Ishikawa (cell line): ENCODE measurements at regions not wholly inside any gene's neighbourhood (a gene's known extent, or its start where the extent isn't known, plus 50 kb on each side); places are given as distances from the start of the nearest gene placed in this dataset.

Experiments
- CEBPB ChIP-seq: IDR thresholded peaks from 2 replicates; pipeline ENCODE4 v1.6.1; 2012
- CREB1 ChIP-seq: IDR thresholded peaks from 2 replicates; pipeline ENCODE4 v1.6.1; 2012; ENCODE audit warnings: low read depth
- EGR1 ChIP-seq: IDR thresholded peaks from 2 replicates; pipeline ENCODE4 v1.6.1; 2012
- EP300 ChIP-seq: IDR thresholded peaks from 2 replicates; pipeline ENCODE4 v1.6.1; 2012; ENCODE audit warnings: borderline replicate concordance
- FOXM1 ChIP-seq: IDR thresholded peaks from 2 replicates; pipeline ENCODE4 v1.6.1; 2012; ENCODE audit warnings: low read depth, borderline replicate concordance
- NFIC ChIP-seq: IDR thresholded peaks from 2 replicates; pipeline ENCODE4 v1.6.1; 2012
- RAD21 ChIP-seq: IDR thresholded peaks from 2 replicates; pipeline ENCODE4 v1.6.1; 2012; ENCODE audit warnings: low read depth
- TAF1 ChIP-seq: IDR thresholded peaks from 2 replicates; pipeline ENCODE4 v1.6.1; 2012; ENCODE audit warnings: low read depth, mild to moderate bottlenecking
- TCF12 ChIP-seq: IDR thresholded peaks from 2 replicates; pipeline ENCODE4 v1.6.1; 2012; ENCODE audit warnings: low read depth
- TEAD4 ChIP-seq: IDR thresholded peaks from 2 replicates; pipeline ENCODE4 v1.6.1; 2012
- USF1 ChIP-seq: IDR thresholded peaks from 2 replicates; pipeline ENCODE4 v1.6.1; 2012
- YY1 ChIP-seq: IDR thresholded peaks from 2 replicates; pipeline ENCODE4 v1.6.1; 2012; ENCODE audit warnings: low read depth
- ZBTB7A ChIP-seq: IDR thresholded peaks from 2 replicates; pipeline ENCODE4 v1.6.1; 2012; ENCODE audit warnings: low read depth
- TF ChIP-seq, protein P1 (sequence below): IDR thresholded peaks from 2 replicates; pipeline ENCODE4 v1.6.1; 2012
- TF ChIP-seq, protein P2 (sequence below): IDR thresholded peaks from 2 replicates; pipeline ENCODE4 v1.6.1; 2012; ENCODE audit warnings: low read depth, mild to moderate bottlenecking

GRCh38 chr1:72371259-72372035 lies 89.1 kb upstream of the NEGR1 start:
- TF ChIP-seq TCF12 (no peak), EP300 (no peak), CEBPB (no peak), EGR1 (no peak), FOXM1 (no peak), RAD21 (no peak), YY1 (no peak), TEAD4 (no peak), USF1 (no peak), ZBTB7A (no peak)
- TF ChIP-seq, protein P1, sequence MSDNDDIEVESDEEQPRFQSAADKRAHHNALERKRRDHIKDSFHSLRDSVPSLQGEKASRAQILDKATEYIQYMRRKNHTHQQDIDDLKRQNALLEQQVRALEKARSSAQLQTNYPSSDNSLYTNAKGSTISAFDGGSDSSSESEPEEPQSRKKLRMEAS: no peak

DNA sequence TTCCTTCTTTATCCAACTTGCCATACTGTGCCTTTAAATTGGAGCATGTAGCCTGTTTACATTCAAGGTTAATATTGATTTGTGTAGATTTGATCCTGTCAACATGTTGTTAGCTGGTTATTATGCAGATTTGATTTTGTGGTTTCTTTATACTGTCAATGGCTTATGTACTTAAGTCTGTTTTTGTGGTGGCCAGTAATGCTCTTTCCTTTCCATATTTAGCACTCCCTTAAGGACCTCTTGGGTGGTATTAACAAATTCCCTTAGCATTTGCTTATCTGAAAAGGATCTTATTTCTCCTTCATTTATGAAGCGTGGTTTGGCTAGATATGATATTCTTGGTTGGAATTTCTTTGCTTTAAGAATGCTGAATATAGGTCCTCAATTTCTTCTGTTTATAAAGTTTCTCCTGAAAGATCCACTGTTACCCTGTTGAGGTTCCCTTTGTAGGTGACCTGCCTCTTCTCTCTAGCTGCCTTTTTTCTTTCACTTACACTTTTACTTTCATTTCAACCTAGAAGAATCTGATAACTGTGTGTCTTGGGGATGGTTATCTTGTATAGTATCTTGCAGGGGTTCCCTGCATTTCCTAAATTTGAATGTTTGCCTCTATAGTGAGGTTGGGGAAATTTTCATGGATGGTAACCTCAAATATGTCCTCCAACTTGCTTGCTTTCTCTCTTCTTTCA lies 86.9 kb upstream of the NEGR1 start:
- TF ChIP-seq RAD21: no peak
- no peak for TF ChIP-seq USF1
- no peak for TF ChIP-seq TEAD4
- TF ChIP-seq EP300: no peak

DNA sequence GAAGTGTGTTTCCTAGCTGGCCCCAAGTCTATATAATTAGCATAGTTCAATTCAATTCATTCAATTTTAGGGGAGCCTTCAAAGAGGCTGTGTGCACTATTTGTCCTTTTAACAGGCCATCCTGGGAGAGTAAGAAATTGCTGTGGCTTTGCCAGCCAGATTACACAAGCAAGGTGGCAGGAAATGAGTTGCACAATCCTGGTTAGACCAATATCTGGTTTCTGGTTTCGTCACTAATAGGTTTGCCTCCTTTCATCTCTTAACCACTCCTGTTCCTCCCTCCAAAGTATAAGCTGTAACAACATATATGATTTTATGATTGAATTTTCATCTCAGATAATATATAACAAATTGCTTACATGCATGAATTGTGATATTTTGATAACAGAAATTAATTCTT lies 84.1 kb upstream of the NEGR1 start:
- TF ChIP-seq EGR1: no peak
- TF ChIP-seq CEBPB: peak; percentile 99

GRCh38 chr1:72365693-72366092 lies 83.4 kb upstream of the NEGR1 start:
- TF ChIP-seq RAD21 (no peak), YY1 (no peak), USF1 (no peak), EP300 (no peak), CREB1 (no peak), TCF12 (no peak), EGR1 (no peak), NFIC (no peak), TEAD4 (no peak), TAF1 (no peak), CEBPB (no peak), ZBTB7A (no peak), FOXM1 (no peak)
- TF ChIP-seq, protein P2, sequence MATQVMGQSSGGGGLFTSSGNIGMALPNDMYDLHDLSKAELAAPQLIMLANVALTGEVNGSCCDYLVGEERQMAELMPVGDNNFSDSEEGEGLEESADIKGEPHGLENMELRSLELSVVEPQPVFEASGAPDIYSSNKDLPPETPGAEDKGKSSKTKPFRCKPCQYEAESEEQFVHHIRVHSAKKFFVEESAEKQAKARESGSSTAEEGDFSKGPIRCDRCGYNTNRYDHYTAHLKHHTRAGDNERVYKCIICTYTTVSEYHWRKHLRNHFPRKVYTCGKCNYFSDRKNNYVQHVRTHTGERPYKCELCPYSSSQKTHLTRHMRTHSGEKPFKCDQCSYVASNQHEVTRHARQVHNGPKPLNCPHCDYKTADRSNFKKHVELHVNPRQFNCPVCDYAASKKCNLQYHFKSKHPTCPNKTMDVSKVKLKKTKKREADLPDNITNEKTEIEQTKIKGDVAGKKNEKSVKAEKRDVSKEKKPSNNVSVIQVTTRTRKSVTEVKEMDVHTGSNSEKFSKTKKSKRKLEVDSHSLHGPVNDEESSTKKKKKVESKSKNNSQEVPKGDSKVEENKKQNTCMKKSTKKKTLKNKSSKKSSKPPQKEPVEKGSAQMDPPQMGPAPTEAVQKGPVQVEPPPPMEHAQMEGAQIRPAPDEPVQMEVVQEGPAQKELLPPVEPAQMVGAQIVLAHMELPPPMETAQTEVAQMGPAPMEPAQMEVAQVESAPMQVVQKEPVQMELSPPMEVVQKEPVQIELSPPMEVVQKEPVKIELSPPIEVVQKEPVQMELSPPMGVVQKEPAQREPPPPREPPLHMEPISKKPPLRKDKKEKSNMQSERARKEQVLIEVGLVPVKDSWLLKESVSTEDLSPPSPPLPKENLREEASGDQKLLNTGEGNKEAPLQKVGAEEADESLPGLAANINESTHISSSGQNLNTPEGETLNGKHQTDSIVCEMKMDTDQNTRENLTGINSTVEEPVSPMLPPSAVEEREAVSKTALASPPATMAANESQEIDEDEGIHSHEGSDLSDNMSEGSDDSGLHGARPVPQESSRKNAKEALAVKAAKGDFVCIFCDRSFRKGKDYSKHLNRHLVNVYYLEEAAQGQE: no peak
- TF ChIP-seq, protein P1: no peak

- TF ChIP-seq NFIC (no peak), FOXM1 (no peak), TEAD4 (no peak), YY1 (no peak), EP300 (no peak), ZBTB7A (no peak), USF1 (no peak)
- TF ChIP-seq, protein P2: no peak
- TF ChIP-seq, protein P1: no peak
Measured at GRCh38 chr1:72362538-72362937, 80.2 kb upstream of the NEGR1 start.
